Fibroblast of lung (primary cell): ENCODE measurements at regions not wholly inside any gene's neighbourhood (a gene's known extent, or its start where the extent isn't known, plus 50 kb on each side); places are given as distances from the start of the nearest gene placed in this dataset.

Source experiments
- DNase-seq, 2 donors: peaks; one replicate each; pipeline versions ENCODE4 v3.0.0 to v3.0.0-alpha.2; 2010; ENCODE audit warnings: low read depth in 2 of 2
- H2AFZ ChIP-seq: 2 replicates; pipeline ENCODE4 v1.5.1; 2012; ENCODE audit warnings: low read length, control low read depth, inconsistent platforms
- H3K27ac ChIP-seq: 2 replicates; pipeline ENCODE4 v1.5.1; 2011; ENCODE audit warnings: low read length, control low read depth; ENCODE audit not compliant: insufficient read depth
- H3K27me3 ChIP-seq: 2 replicates; pipeline ENCODE4 v1.5.1; 2011; ENCODE audit warnings: mild to moderate bottlenecking, low read length; ENCODE audit not compliant: control insufficient read depth, insufficient read depth
- H3K36me3 ChIP-seq: 2 replicates; pipeline ENCODE4 v1.5.1; 2011; ENCODE audit warnings: low read length; ENCODE audit not compliant: control insufficient read depth, insufficient read depth
- H3K4me1 ChIP-seq: 2 replicates; pipeline ENCODE4 v1.5.1; 2011; ENCODE audit warnings: low read length; ENCODE audit not compliant: control insufficient read depth, insufficient read depth; ENCODE audit errors: extremely low read depth
- H3K4me2 ChIP-seq: 2 replicates; pipeline ENCODE4 v1.5.1; 2011; ENCODE audit warnings: low read length, control low read depth; ENCODE audit not compliant: insufficient read depth; ENCODE audit errors: extremely low read depth
- H3K4me3 ChIP-seq, 4 experiments: fragments of 200-600 bp in 1 of 4; sonication (generic) in 1 of 4; replicated peaks in 1 of 4; 2 replicates each; pipeline ENCODE4 v1.5.1; 2011 to 2016; ENCODE audit warnings: low read length in 4 of 4, low read depth in 3 of 4, mild to moderate bottlenecking in 3 of 4, control low read depth in 2 of 4, inconsistent platforms in 1 of 4, mixed read lengths in 1 of 4; ENCODE audit not compliant: insufficient read depth in 1 of 4; ENCODE audit errors: control extremely low read depth in 1 of 4
- H3K79me2 ChIP-seq: 2 replicates; pipeline ENCODE4 v1.5.1; 2012; ENCODE audit warnings: mild to moderate bottlenecking, low read length, inconsistent platforms; ENCODE audit not compliant: control insufficient read depth, insufficient read depth
- H3K9ac ChIP-seq: 2 replicates; pipeline ENCODE4 v1.5.1; 2011; ENCODE audit warnings: mild to moderate bottlenecking, low read length, control low read depth; ENCODE audit not compliant: insufficient read depth
- H3K9me3 ChIP-seq: 2 replicates; pipeline ENCODE4 v1.5.1; 2012; ENCODE audit warnings: low read depth, low read length; ENCODE audit not compliant: control insufficient read depth, insufficient read depth
- H4K20me1 ChIP-seq: 2 replicates; pipeline ENCODE4 v1.5.1; 2011; ENCODE audit warnings: low read length; ENCODE audit not compliant: control insufficient read depth, insufficient read depth; ENCODE audit errors: extremely low read depth
- EZH2 ChIP-seq: IDR thresholded peaks from 2 replicates; pipeline ENCODE4 v1.5.1; 2012; ENCODE audit warnings: low read length, control low read depth, mild to moderate bottlenecking; ENCODE audit errors: missing control alignments
- TF ChIP-seq, protein P1 (sequence below), 2 donors: IDR thresholded peaks in 1 of 2; conservative IDR thresholded peaks in 1 of 2; 1 replicate in 1 of 2; 2 replicates in 1 of 2; pipeline ENCODE4 v1.5.1; 2011 to 2012; ENCODE audit warnings: low read length in 2 of 2, control low read depth in 1 of 2, inconsistent platforms in 1 of 2, low read depth in 1 of 2, mild to moderate bottlenecking in 1 of 2

DNA sequence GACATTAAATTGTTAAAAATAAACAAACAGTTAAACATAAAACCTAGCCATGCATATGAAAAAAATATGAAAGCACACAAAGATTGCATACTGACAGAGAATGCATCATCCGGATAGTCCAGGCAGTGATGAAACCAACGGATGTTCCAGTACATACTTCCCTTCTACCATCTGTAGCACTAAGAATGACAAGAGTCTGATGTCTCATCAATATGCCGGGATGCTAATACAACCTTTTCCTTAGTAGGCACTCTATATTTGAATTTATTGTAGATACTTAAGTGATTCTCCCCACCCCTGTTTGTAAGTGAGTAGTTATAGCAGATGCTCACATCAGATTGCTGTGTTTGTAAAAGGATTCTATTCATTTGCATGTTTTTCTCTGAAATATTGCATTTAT is 571.2 kb upstream of the WWC1 start:
- H3K4me3 ChIP-seq, result no peak overlapping the region
- no peak overlapping the region for H2AFZ ChIP-seq
- no peak overlapping the region for H3K9ac ChIP-seq
- H3K79me2 ChIP-seq, result no peaks in the 10 kb centered on the region
- no peaks in the 10 kb centered on the region for H4K20me1 ChIP-seq
- no peak for TF ChIP-seq EZH2
- TF ChIP-seq, protein P1, sequence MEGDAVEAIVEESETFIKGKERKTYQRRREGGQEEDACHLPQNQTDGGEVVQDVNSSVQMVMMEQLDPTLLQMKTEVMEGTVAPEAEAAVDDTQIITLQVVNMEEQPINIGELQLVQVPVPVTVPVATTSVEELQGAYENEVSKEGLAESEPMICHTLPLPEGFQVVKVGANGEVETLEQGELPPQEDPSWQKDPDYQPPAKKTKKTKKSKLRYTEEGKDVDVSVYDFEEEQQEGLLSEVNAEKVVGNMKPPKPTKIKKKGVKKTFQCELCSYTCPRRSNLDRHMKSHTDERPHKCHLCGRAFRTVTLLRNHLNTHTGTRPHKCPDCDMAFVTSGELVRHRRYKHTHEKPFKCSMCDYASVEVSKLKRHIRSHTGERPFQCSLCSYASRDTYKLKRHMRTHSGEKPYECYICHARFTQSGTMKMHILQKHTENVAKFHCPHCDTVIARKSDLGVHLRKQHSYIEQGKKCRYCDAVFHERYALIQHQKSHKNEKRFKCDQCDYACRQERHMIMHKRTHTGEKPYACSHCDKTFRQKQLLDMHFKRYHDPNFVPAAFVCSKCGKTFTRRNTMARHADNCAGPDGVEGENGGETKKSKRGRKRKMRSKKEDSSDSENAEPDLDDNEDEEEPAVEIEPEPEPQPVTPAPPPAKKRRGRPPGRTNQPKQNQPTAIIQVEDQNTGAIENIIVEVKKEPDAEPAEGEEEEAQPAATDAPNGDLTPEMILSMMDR (conservative IDR thresholded peaks at IDR 0.05 in 1 of 2, IDR thresholded peaks at IDR 0.05 in 1 of 2; ENCODE audit: low read depth in 1 of 2, low read length in 2 of 2), result no peak
- H3K27me3 ChIP-seq, result no peaks in the 10 kb centered on the region
- peak in 1 of 2 donors; percentile 34 for DNase-seq
- no peaks in the 10 kb centered on the region for H3K9me3 ChIP-seq
- no peaks in the 10 kb centered on the region for H3K4me1 ChIP-seq
- H3K27ac ChIP-seq, result no peak overlapping the region
- no peaks in the 10 kb centered on the region for H3K36me3 ChIP-seq
- no peak overlapping the region for H3K4me2 ChIP-seq

DNA sequence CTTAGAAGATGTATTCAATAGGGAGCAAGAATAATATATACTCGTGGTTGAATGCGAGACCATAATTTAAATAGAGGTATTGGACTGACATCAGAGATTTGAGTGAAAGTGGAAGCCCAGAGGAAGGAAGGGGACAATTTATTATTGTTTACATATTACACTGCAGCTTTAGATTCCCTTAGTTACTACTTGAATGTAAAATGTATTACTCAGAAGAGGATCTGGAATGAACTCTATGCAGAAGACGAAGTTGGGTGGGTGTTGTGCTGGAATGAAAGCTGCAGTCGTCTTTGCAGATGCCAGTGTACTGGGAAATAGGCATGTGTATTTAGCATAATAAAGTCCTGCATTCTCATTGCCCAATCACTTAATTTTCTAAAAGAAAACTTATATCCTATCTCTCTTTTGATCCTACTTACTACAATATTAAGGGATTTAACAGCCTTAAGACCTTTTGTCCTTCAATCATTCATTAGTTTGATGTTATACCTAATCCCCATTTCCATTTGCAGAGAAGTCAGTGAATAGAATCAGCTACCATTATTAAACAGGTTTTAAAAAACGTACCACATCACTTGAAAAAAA is 570.7 kb upstream of the WWC1 start:
- no peaks in the 10 kb centered on the region for H3K9me3 ChIP-seq
- no peaks in the 10 kb centered on the region for H3K4me1 ChIP-seq
- H2AFZ ChIP-seq, result no peak overlapping the region
- H3K4me2 ChIP-seq, result no peak overlapping the region
- DNase-seq, result peak; percentile 27 to 85
- no peak overlapping the region for H3K4me3 ChIP-seq
- H3K27ac ChIP-seq, result no peak overlapping the region
- no peaks in the 10 kb centered on the region for H3K36me3 ChIP-seq
- no peaks in the 10 kb centered on the region for H4K20me1 ChIP-seq
- H3K9ac ChIP-seq, result no peak overlapping the region
- TF ChIP-seq EZH2, result no peak
- TF ChIP-seq, protein P1 (conservative IDR thresholded peaks at IDR 0.05 in 1 of 2, IDR thresholded peaks at IDR 0.05 in 1 of 2; ENCODE audit: low read depth in 1 of 2, low read length in 2 of 2), result no peak
- no peaks in the 10 kb centered on the region for H3K79me2 ChIP-seq
- no peaks in the 10 kb centered on the region for H3K27me3 ChIP-seq

DNA sequence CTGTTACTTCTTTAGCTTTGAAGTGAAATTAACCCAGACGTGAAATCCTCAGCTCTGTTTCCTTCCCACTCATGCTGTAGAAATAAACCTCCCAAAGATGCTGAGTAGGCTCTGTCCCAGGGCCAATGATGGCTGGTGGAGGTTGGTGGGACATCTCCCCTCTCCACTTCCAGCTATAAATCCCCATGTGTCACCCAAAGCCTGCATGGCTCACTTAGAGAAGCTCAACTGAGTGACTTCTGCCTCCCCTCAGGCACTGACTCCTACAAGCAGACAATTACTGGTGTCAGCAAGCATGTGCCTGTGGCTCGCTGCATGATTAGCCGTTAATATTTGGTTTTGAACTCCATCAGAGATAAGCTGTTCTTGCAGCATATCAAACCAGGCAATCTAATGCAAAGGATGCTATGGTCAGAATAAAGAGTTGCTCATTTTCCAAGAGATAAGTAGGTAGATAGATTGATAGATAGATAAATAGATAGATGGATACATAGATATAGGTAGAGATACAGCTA is 569.5 kb upstream of the WWC1 start:
- no peak overlapping the region for H3K27ac ChIP-seq
- no peaks in the 10 kb centered on the region for H3K9me3 ChIP-seq
- H3K4me1 ChIP-seq, result no peaks in the 10 kb centered on the region
- no peaks in the 10 kb centered on the region for H4K20me1 ChIP-seq
- no peaks in the 10 kb centered on the region for H3K36me3 ChIP-seq
- DNase-seq, result no peak
- H3K4me3 ChIP-seq, result no peak overlapping the region
- no peaks in the 10 kb centered on the region for H3K79me2 ChIP-seq
- H3K27me3 ChIP-seq, result no peaks in the 10 kb centered on the region
- H3K9ac ChIP-seq, result no peak overlapping the region
- H3K4me2 ChIP-seq, result no peak overlapping the region
- TF ChIP-seq, protein P1 (conservative IDR thresholded peaks at IDR 0.05 in 1 of 2, IDR thresholded peaks at IDR 0.05 in 1 of 2; ENCODE audit: low read depth in 1 of 2, low read length in 2 of 2), result no peak
- no peak for TF ChIP-seq EZH2
- no peak overlapping the region for H2AFZ ChIP-seq
